A673 (cell line): ENCODE measurements at regions not wholly inside any gene's neighbourhood (a gene's known extent, or its start where the extent isn't known, plus 50 kb on each side); places are given as distances from the start of the nearest gene placed in this dataset.

Experiments used
- BruUV-seq: library from RNA; stranded (reverse); fragments of 400-500 nt; replicated peaks from 2 replicates; lab custom pipeline; 2021; lab: Mats Ljungman, UMichigan
- CTCF ChIA-PET: fragments of 300-600 bp; sonication (Branson Sonifier 250); formaldehyde crosslinking; loops from one replicate; lab custom pipeline; 2022; ENCODE audit warnings: antibody characterized with exemption; lab: Charles Lee
- POLR2A ChIA-PET: fragments of 300-600 bp; sonication (Branson Sonifier 250); formaldehyde crosslinking; loops from one replicate; lab custom pipeline; 2022; ENCODE audit warnings: antibody characterized with exemption; ENCODE audit not compliant: low non-redundant PET; lab: Charles Lee
- DNase-seq: peaks from one replicate; pipeline ENCODE4 v3.0.0-alpha.2; 2015; ENCODE audit warnings: low spot score
- H3K27ac ChIP-seq: fragments of 200-600 bp; sonication (generic); 2 replicates; pipeline ENCODE4 v1.5.1; 2016; ENCODE audit warnings: mixed run types, low read depth, mild to moderate bottlenecking, mixed read lengths, antibody characterized with exemption, low read length; ENCODE audit not compliant: poor library complexity, severe bottlenecking
- H3K27me3 ChIP-seq: fragments of 200-600 bp; sonication (generic); replicated peaks from 2 replicates; pipeline ENCODE4 v1.6.1; 2017; ENCODE audit warnings: mixed run types, low read depth, mild to moderate bottlenecking, mixed read lengths, antibody characterized with exemption, low read length; ENCODE audit not compliant: insufficient read depth, poor library complexity
- H3K36me3 ChIP-seq: fragments of 200-600 bp; sonication (generic); 2 replicates; pipeline ENCODE4 v1.6.1; 2016; ENCODE audit warnings: mixed run types, mild to moderate bottlenecking, mixed read lengths, antibody characterized with exemption, low read length; ENCODE audit not compliant: insufficient read depth, poor library complexity, severe bottlenecking
- H3K4me1 ChIP-seq: fragments of 200-600 bp; sonication (generic); 2 replicates; pipeline ENCODE4 v1.6.1; 2017; ENCODE audit warnings: mixed run types, mild to moderate bottlenecking, mixed read lengths, antibody characterized with exemption, low read length; ENCODE audit not compliant: insufficient read depth, poor library complexity, severe bottlenecking
- H3K4me3 ChIP-seq: fragments of 200-600 bp; sonication (generic); 2 replicates; pipeline ENCODE4 v1.5.1; 2016; ENCODE audit warnings: low read depth, mixed run types, mild to moderate bottlenecking, mixed read lengths, low read length; ENCODE audit not compliant: poor library complexity, severe bottlenecking
- H3K9me3 ChIP-seq: fragments of 200-600 bp; sonication (generic); 2 replicates; pipeline ENCODE4 v1.6.1; 2016; ENCODE audit warnings: mixed run types, low read depth, mild to moderate bottlenecking, mixed read lengths, antibody characterized with exemption, low read length; ENCODE audit not compliant: poor library complexity, severe bottlenecking
- EZH2 ChIP-seq: fragments of 200-600 bp; sonication (generic); IDR thresholded peaks from 2 replicates; pipeline ENCODE4 v1.6.1; 2017; ENCODE audit warnings: borderline replicate concordance, low read depth, mild to moderate bottlenecking, mixed read lengths, antibody characterized with exemption, low read length; ENCODE audit not compliant: poor library complexity, severe bottlenecking
- intact Hi-C: fragments of 100-400 bp; cut with micrococcal nuclease; formaldehyde crosslinking; loops from one replicate; pipeline ENCODE4 v1.10.0; 2022; ENCODE audit not compliant: unreplicated experiment
- TF ChIP-seq, protein P1 (sequence below): fragments of 300-800, 200-600 bp; sonication (generic); conservative IDR thresholded peaks from 2 replicates; pipeline ENCODE4 v1.5.1; 2017; ENCODE audit warnings: low read depth, mild to moderate bottlenecking, antibody characterized with exemption, low read length, moderate library complexity, mixed read lengths

DNA sequence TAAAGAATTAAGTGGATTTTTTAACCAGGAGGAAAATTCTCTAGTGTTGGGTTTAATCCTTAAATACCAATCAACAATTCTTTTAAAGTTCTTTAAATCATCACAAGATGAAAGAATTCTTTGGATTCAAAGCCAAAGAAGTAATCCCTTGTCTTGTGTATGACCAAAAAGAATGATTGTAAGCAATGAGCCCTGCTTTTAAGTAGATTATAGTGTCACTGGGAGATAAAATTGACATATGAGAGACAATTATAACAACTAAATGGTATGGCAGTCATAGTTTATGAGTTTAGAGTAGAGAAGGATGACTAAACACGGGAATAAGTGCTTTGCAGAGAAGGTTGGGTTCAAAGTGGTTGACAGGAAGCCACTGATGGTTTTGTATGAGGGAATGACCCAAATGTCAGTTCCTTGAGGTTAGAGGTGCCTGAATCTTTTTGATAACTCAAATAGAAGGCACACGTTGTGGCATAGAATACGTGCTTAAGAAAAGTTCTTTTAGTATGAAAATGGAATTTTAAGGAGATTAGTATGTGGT is 199.6 kb upstream of the TCF4 start:
- Histone ChIP-seq H3K4me1 (no peaks in the 10 kb centered on the region), H3K27me3 (no peaks in the 10 kb centered on the region), H3K4me3 (no peak overlapping the region), H3K27ac (no peak overlapping the region), H3K9me3 (no peaks in the 10 kb centered on the region), H3K36me3 (no peaks in the 10 kb centered on the region)
- ChIA-PET CTCF (no interaction called here), POLR2A (no interaction called here)
- intact Hi-C loops: no loop called here
- TF ChIP-seq, protein P1, sequence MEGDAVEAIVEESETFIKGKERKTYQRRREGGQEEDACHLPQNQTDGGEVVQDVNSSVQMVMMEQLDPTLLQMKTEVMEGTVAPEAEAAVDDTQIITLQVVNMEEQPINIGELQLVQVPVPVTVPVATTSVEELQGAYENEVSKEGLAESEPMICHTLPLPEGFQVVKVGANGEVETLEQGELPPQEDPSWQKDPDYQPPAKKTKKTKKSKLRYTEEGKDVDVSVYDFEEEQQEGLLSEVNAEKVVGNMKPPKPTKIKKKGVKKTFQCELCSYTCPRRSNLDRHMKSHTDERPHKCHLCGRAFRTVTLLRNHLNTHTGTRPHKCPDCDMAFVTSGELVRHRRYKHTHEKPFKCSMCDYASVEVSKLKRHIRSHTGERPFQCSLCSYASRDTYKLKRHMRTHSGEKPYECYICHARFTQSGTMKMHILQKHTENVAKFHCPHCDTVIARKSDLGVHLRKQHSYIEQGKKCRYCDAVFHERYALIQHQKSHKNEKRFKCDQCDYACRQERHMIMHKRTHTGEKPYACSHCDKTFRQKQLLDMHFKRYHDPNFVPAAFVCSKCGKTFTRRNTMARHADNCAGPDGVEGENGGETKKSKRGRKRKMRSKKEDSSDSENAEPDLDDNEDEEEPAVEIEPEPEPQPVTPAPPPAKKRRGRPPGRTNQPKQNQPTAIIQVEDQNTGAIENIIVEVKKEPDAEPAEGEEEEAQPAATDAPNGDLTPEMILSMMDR: no peak
- TF ChIP-seq EZH2: no peak
- BruUV-seq: no TSS peak
- DNase-seq: no peak

DNA sequence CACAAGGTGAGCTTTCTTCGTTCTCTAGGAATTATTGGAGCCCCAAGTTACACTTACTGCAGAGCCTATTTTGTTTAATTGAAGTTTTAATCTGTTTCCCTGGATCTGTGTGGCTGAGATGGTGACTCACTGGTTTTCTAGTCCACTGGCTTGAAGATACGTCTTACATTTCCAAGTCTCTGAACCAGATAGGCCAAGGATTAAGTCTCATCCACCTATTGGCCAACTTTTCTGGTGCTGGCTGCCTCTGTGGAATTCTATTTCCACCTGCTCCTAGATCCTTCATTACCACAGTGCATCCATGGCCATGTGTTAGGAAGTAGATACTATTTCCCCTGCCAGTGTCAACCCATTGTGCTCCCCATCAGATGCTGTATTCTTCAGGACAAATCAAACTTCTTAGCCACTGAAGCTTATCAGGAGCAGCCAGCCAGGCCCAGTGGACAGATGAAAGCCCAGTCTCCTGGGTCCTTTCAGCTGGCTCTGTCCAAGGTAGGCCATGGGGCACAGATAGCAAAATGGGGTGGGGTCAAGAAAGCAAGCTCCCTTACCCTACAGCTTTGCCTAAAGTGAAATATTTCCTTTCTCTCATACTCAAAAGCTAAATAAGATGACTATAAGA is 198.8 kb upstream of the TCF4 start:
- H3K36me3 ChIP-seq: no peaks in the 10 kb centered on the region
- BruUV-seq: no TSS peak
- TF ChIP-seq, protein P1: no peak
- TF ChIP-seq EZH2: no peak
- intact Hi-C loops: no loop called here
- H3K27me3 ChIP-seq: no peaks in the 10 kb centered on the region
- no peaks in the 10 kb centered on the region for H3K9me3 ChIP-seq
- DNase-seq: no peak
- no peaks in the 10 kb centered on the region for H3K4me1 ChIP-seq
- POLR2A ChIA-PET: no interaction called here
- CTCF ChIA-PET: no interaction called here
- H3K27ac ChIP-seq: no peak overlapping the region
- H3K4me3 ChIP-seq: no peak overlapping the region

DNA sequence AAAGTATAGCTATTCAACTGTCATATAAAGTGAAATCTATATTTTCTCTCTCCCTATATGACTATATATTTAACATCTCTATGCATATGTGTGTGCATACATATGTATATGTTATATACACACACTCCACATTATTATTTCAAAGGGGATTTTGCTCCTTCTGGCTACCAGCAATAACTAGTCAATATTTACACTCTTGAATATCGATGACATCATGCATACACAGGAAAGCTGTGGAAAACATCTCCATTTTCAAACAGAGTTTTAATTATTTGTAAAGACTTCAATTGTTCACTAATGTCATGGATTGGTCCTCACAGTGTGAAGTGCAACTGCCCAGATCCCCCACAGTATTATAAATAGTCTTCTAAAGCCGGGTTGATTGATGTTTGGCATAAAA is 195.9 kb upstream of the TCF4 start:
- intact Hi-C loops: no loop called here
- CTCF ChIA-PET: interaction anchor here (1.2 kb wide), 1 partner anchor 440 kb away, joined by 3 read pairs; no protein-coding TSS in a partner anchor
- POLR2A ChIA-PET: no interaction called here
- no peak for DNase-seq
- TF ChIP-seq, protein P1: no peak
- no peak for TF ChIP-seq EZH2
- BruUV-seq: no TSS peak
- no peaks in the 10 kb centered on the region for H3K9me3 ChIP-seq
- no peaks in the 10 kb centered on the region for H3K27me3 ChIP-seq
- peaks cover 18% of the 10 kb centered on the region for H3K4me1 ChIP-seq
- H3K36me3 ChIP-seq: no peaks in the 10 kb centered on the region
- no peak overlapping the region for H3K27ac ChIP-seq
- H3K4me3 ChIP-seq: no peak overlapping the region
